Endodermal cell (in vitro differentiated cells): ENCODE measurements at regions not wholly inside any gene's neighbourhood (a gene's known extent, or its start where the extent isn't known, plus 50 kb on each side); places are given as distances from the start of the nearest gene placed in this dataset.
"Not testable (repeated sequence)": the region's sequence is repeated elsewhere in the genome, so short reads cannot be mapped to it uniquely, and the experiment has no call there.

Experiments
- DNase-seq: peaks from one replicate; pipeline ENCODE4 v3.0.0-alpha.2; 2017
- H3K27ac ChIP-seq: 2 replicates; pipeline ENCODE4 v1.5.1; 2013; ENCODE audit warnings: mild to moderate bottlenecking, low read depth, low read length, moderate library complexity
- H3K27me3 ChIP-seq: 2 replicates; pipeline ENCODE4 v1.6.1; 2013; ENCODE audit warnings: mild to moderate bottlenecking, low read length, moderate library complexity; ENCODE audit not compliant: insufficient read depth, control insufficient read depth, poor library complexity, severe bottlenecking
- H3K36me3 ChIP-seq: 2 replicates; pipeline ENCODE4 v1.7.0; 2013; ENCODE audit warnings: mild to moderate bottlenecking, low read length, moderate library complexity; ENCODE audit not compliant: control insufficient read depth, insufficient read depth
- H3K4me1 ChIP-seq: one replicate; pipeline ENCODE4 v1.7.0; 2013; ENCODE audit warnings: low read length; ENCODE audit not compliant: control insufficient read depth, insufficient read depth
- H3K4me3 ChIP-seq: 2 replicates; pipeline ENCODE4 v1.5.1; 2013; ENCODE audit warnings: mild to moderate bottlenecking, low read length, moderate library complexity
- H3K9ac ChIP-seq: 2 replicates; pipeline ENCODE4 v1.6.1; 2013; ENCODE audit warnings: mild to moderate bottlenecking, low read length, moderate library complexity; ENCODE audit not compliant: poor library complexity, severe bottlenecking; ENCODE audit errors: extremely low read depth
- H3K9me3 ChIP-seq: 2 replicates; pipeline ENCODE4 v1.6.1; 2013; ENCODE audit warnings: mild to moderate bottlenecking, low read length, moderate library complexity; ENCODE audit not compliant: control insufficient read depth
- H3K27ac Mint-ChIP-seq: 2 replicates; pipeline ENCODE4 v1.8.0; 2020; ENCODE audit warnings: mixed read lengths
- H3K27me3 Mint-ChIP-seq: 2 replicates; pipeline ENCODE4 v1.8.0; 2021; ENCODE audit warnings: mild to moderate bottlenecking, mixed read lengths; ENCODE audit not compliant: insufficient read depth
- H3K36me3 Mint-ChIP-seq: 2 replicates; pipeline ENCODE4 v1.8.0; 2020; ENCODE audit warnings: low read depth, mixed read lengths
- H3K4me1 Mint-ChIP-seq: 2 replicates; pipeline ENCODE4 v1.8.0; 2020; ENCODE audit warnings: mixed read lengths
- H3K4me3 Mint-ChIP-seq: 2 replicates; pipeline ENCODE4 v1.8.0; 2020; ENCODE audit warnings: mild to moderate bottlenecking, moderate library complexity, mixed read lengths
- H3K9me3 Mint-ChIP-seq: 2 replicates; pipeline ENCODE4 v1.8.0; 2020; ENCODE audit warnings: mild to moderate bottlenecking, mixed read lengths
- WGBS, 2 experiments: methylation state at CpG; one replicate each; pipeline versions ENCODE4 v1.1.5 to v1.1.7; 2013; ENCODE audit warnings: missing lambda C conversion rate in 2 of 2, mixed read lengths in 1 of 2; ENCODE audit not compliant: insufficient coverage in 1 of 2, insufficient read length in 1 of 2; 5-methylcytosine and 5-hydroxymethylcytosine counted together
- TF ChIP-seq, protein P1 (sequence below): fragments of 200-600 bp; sonication (generic); conservative IDR thresholded peaks from 2 replicates; pipeline ENCODE4 v1.5.0; 2021; ENCODE audit warnings: antibody characterized with exemption, mild to moderate bottlenecking

DNA sequence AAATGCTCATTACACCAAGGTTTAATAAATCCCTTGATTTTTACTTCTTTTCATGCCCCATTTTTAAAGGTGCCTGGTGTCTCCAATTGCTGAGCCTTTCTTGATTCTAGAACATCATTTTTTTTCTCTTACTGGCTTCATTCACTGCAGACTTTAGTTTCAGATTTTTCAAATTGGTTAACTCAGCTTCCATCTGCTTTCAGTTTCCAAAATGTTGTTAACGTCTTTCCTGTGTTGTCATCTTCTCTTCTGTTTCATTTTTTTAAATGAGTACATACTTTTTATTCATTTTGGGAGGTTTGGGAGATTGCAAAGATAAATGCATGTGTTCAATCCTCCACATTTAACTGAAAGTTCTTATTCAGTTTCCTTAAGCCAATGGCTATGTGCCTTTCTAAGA, 126.4 kb upstream of the CCNG1 start:
- Mint-ChIP-seq H3K27me3 (no peaks in the 10 kb centered on the region), H3K4me1 (peaks cover 2% of the 10 kb centered on the region), H3K36me3 (peaks cover 13% of the 10 kb centered on the region), H3K9me3 (peaks cover 20% of the 10 kb centered on the region), H3K27ac (no peak overlapping the region), H3K4me3 (no peak overlapping the region)
- DNase-seq = no peak
- 100% methylated on average over 1 of the region's 1 CpG; no CpG with 5 or more reads in 1 of the 2 experiments for WGBS, 2 experiments
- Histone ChIP-seq H3K4me3 (no peak overlapping the region), H3K27ac (no peak overlapping the region), H3K4me1 (no peaks in the 10 kb centered on the region), H3K9me3 (peaks cover 16% of the 10 kb centered on the region), H3K9ac (no peak overlapping the region), H3K36me3 (no peaks in the 10 kb centered on the region), H3K27me3 (no peaks in the 10 kb centered on the region)
- TF ChIP-seq, protein P1, sequence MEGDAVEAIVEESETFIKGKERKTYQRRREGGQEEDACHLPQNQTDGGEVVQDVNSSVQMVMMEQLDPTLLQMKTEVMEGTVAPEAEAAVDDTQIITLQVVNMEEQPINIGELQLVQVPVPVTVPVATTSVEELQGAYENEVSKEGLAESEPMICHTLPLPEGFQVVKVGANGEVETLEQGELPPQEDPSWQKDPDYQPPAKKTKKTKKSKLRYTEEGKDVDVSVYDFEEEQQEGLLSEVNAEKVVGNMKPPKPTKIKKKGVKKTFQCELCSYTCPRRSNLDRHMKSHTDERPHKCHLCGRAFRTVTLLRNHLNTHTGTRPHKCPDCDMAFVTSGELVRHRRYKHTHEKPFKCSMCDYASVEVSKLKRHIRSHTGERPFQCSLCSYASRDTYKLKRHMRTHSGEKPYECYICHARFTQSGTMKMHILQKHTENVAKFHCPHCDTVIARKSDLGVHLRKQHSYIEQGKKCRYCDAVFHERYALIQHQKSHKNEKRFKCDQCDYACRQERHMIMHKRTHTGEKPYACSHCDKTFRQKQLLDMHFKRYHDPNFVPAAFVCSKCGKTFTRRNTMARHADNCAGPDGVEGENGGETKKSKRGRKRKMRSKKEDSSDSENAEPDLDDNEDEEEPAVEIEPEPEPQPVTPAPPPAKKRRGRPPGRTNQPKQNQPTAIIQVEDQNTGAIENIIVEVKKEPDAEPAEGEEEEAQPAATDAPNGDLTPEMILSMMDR = no peak

DNA sequence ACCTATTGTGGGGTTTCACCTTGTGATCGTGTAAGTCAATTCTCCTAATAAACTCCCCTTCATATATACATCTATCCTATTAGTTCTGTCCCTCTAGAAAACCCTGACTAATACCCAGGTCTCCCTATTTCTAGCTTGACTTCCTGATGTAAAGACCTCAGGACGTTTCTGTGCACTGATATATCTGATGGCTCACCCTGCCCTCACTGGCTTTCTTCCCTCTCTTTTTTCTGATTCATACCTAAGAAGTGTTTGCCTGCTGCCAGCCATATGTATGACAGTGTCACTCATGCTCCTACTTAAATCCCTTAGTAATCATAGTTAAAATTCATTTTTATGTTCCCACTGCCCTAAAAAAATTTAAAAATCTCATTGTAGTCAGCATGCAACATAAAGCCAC, 124.8 kb upstream of the CCNG1 start:
- 81 to 89% methylated on average over 2 of the region's 2 CpGs for WGBS, 2 experiments
- Histone ChIP-seq H3K27me3 (no peaks in the 10 kb centered on the region), H3K4me1 (no peaks in the 10 kb centered on the region), H3K9me3 (peaks cover 16% of the 10 kb centered on the region), H3K36me3 (no peaks in the 10 kb centered on the region), H3K4me3 (no peak overlapping the region), H3K9ac (no peak overlapping the region), H3K27ac (no peak overlapping the region)
- H3K4me1 Mint-ChIP-seq = no peaks in the 10 kb centered on the region
- TF ChIP-seq, protein P1 = no peak
- peaks cover 20% of the 10 kb centered on the region for H3K9me3 Mint-ChIP-seq
- no peak overlapping the region for H3K27ac Mint-ChIP-seq
- no peak overlapping the region for H3K4me3 Mint-ChIP-seq
- DNase-seq = no peak
- peaks cover 13% of the 10 kb centered on the region for H3K36me3 Mint-ChIP-seq
- no peaks in the 10 kb centered on the region for H3K27me3 Mint-ChIP-seq

DNA sequence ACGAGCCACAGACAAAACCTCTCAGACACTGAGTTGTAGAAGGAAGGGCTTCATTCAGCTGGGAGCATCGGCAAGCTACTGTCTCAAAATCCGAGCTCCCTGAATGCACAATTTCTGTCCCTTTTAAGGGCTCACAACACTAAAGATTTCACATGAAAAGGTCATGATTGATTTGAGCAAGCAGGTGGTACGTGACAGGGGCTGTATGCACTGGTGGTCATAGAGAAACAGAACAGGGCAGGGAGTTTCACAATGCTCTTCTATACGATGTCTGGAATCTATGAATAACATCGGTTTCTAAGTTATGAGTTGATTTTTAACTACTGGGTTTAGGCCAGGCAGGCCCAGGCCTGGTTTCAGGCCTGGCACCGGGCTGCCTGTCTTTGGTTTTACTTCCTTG, 124.3 kb upstream of the CCNG1 start:
- not testable (repeated sequence) for H3K4me1 Mint-ChIP-seq, H3K4me3 ChIP-seq, H3K9ac ChIP-seq, H3K4me3 Mint-ChIP-seq, H3K27me3 ChIP-seq, H3K36me3 ChIP-seq, DNase-seq, H3K27ac Mint-ChIP-seq, H3K4me1 ChIP-seq, H3K27me3 Mint-ChIP-seq, H3K27ac ChIP-seq
- 86 to 90% methylated on average over 2 to 6 of the region's 7 CpGs for WGBS, 2 experiments
- H3K9me3 Mint-ChIP-seq = peaks cover 20% of the 10 kb centered on the region
- peaks cover 16% of the 10 kb centered on the region for H3K9me3 ChIP-seq
- peaks cover 13% of the 10 kb centered on the region for H3K36me3 Mint-ChIP-seq

DNA sequence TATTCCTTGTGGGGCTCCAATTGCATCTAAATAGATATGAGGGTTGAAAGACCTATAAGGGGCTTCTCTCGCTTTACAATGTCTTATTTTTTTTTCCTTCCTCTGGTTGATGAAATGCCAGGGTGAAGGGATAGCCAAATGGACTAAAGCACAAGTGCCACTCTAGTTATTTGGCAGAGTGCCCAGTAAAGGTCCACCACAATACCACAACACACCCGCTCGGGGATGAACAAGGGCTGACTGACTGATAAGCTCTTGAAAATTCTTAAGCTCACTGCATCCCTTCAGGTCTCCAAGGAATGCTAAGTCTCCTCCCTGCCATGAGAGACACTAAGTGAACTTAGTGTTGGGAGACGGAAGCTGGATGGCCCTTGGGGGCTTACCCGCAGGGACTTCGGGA, 121.0 kb upstream of the CCNG1 start:
- not testable (repeated sequence) for H3K4me3 Mint-ChIP-seq, H3K27me3 Mint-ChIP-seq, H3K4me1 Mint-ChIP-seq, H3K4me3 ChIP-seq, H3K27ac Mint-ChIP-seq, H3K4me1 ChIP-seq, H3K27me3 ChIP-seq, H3K36me3 ChIP-seq, DNase-seq, H3K27ac ChIP-seq, H3K9ac ChIP-seq
- Mint-ChIP-seq H3K36me3 (peaks cover 21% of the 10 kb centered on the region), H3K9me3 (peaks cover 28% of the 10 kb centered on the region)
- 96 to 100% methylated on average over 1 to 5 of the region's 6 CpGs for WGBS, 2 experiments
- H3K9me3 ChIP-seq = peaks cover 16% of the 10 kb centered on the region
